ENCODE measurements at regions not wholly inside any gene's neighbourhood (a gene's known extent, or its start where the extent isn't known, plus 50 kb on each side); places are given as distances from the start of the nearest gene placed in this dataset.
"Not testable (repeated sequence)": the region's sequence is repeated elsewhere in the genome, so short reads cannot be mapped to it uniquely, and the experiment has no call there.

- Histone ChIP-seq H3K4ac (ENCODE audit: low read length) (no peak overlapping the region), H2AFZ (ENCODE audit: low read length) (no peak overlapping the region), H4K8ac (ENCODE audit: low read depth, low read length) (no peak overlapping the region), H2BK12ac (ENCODE audit: low read length) (no peak overlapping the region), H3K4me2 (ENCODE audit: insufficient read depth, low read length, poor library complexity, severe bottlenecking) (no peak overlapping the region), H2AK5ac (ENCODE audit: low read depth, low read length) (no peak overlapping the region), H3K23ac (ENCODE audit: low read depth, low read length, poor library complexity) (no peak overlapping the region), H2BK15ac (ENCODE audit: low read length) (no peak overlapping the region), H3K36me3 (replicated peaks in 1 of 2; ENCODE audit: control insufficient read depth in 2 of 2, insufficient read depth in 2 of 2, low read length in 2 of 2) (no peaks in the 10 kb centered on the region), H3K27me3 (ENCODE audit: control insufficient read depth in 3 of 3, insufficient read depth in 3 of 3, low read depth in 1 of 3, low read length in 3 of 3) (peaks cover 0 to 2% (median 0%) of the 10 kb centered on the region in 3 experiments), H3K18ac (ENCODE audit: low read length) (no peak overlapping the region), H3K14ac (ENCODE audit: low read length) (no peak overlapping the region), H2BK120ac (ENCODE audit: low read depth, low read length) (no peak overlapping the region), H2BK5ac (ENCODE audit: low read length) (no peak overlapping the region), H3K4me3 (ENCODE audit: low read length in 2 of 2) (no peak overlapping the region), H4K91ac (ENCODE audit: low read depth, low read length, poor library complexity) (no peak overlapping the region), H3K9me3 (replicated peaks in 1 of 2; ENCODE audit: control insufficient read depth in 2 of 2, insufficient read depth in 1 of 2, low read depth in 1 of 2, low read length in 2 of 2) (no peaks in the 10 kb centered on the region), H3K4me1 (ENCODE audit: control insufficient read depth in 2 of 2, insufficient read depth in 1 of 2, low read depth in 1 of 2, low read length in 2 of 2) (peaks cover 2 to 7% of the 10 kb centered on the region in 2 donors), H3K9ac (ENCODE audit: low read depth, low read length, poor library complexity) (no peak overlapping the region), H3K79me1 (ENCODE audit: low read depth, low read length) (no peaks in the 10 kb centered on the region), H3K27ac (replicated peaks; ENCODE audit: low read length) (no peak overlapping the region)
- no peak for DNase-seq (ENCODE audit: low spot score)
- no CpG with 5 or more reads among the region's 2 CpGs for WGBS, 2 donors (ENCODE audit: extremely low coverage in 2 of 2, insufficient read length in 2 of 2, insufficient replicate concordance in 1 of 2)
Observed at GRCh38 chr4:87916626-87917025, 58.9 kb upstream of the SPP1 start.

GRCh38 chr4:87917911-87918310, 57.6 kb upstream of the SPP1 start:
- no CpG with 5 or more reads among the region's 5 CpGs for WGBS, 2 donors (ENCODE audit: extremely low coverage in 2 of 2, insufficient read length in 2 of 2, insufficient replicate concordance in 1 of 2)
- H4K91ac ChIP-seq (ENCODE audit: low read depth, low read length, poor library complexity); H2BK12ac ChIP-seq (ENCODE audit: low read length); H2BK5ac ChIP-seq (ENCODE audit: low read length); H4K8ac ChIP-seq (ENCODE audit: low read depth, low read length); H3K4me2 ChIP-seq (ENCODE audit: insufficient read depth, low read length, poor library complexity, severe bottlenecking); DNase-seq (ENCODE audit: low spot score); H3K27me3 ChIP-seq (ENCODE audit: control insufficient read depth in 3 of 3, insufficient read depth in 3 of 3, low read depth in 1 of 3, low read length in 3 of 3); H2BK120ac ChIP-seq (ENCODE audit: low read depth, low read length); H2BK15ac ChIP-seq (ENCODE audit: low read length); H3K36me3 ChIP-seq (replicated peaks in 1 of 2; ENCODE audit: control insufficient read depth in 2 of 2, insufficient read depth in 2 of 2, low read length in 2 of 2); H3K4me1 ChIP-seq (ENCODE audit: control insufficient read depth in 2 of 2, insufficient read depth in 1 of 2, low read depth in 1 of 2, low read length in 2 of 2); H3K79me1 ChIP-seq (ENCODE audit: low read depth, low read length); H3K27ac ChIP-seq (replicated peaks; ENCODE audit: low read length); H3K9me3 ChIP-seq (replicated peaks in 1 of 2; ENCODE audit: control insufficient read depth in 2 of 2, insufficient read depth in 1 of 2, low read depth in 1 of 2, low read length in 2 of 2); H3K4me3 ChIP-seq (ENCODE audit: low read length in 2 of 2); H2AK5ac ChIP-seq (ENCODE audit: low read depth, low read length); H2AFZ ChIP-seq (ENCODE audit: low read length); H3K9ac ChIP-seq (ENCODE audit: low read depth, low read length, poor library complexity); H3K14ac ChIP-seq (ENCODE audit: low read length); H3K4ac ChIP-seq (ENCODE audit: low read length); H3K18ac ChIP-seq (ENCODE audit: low read length); H3K23ac ChIP-seq (ENCODE audit: low read depth, low read length, poor library complexity): not testable (repeated sequence)

DNA sequence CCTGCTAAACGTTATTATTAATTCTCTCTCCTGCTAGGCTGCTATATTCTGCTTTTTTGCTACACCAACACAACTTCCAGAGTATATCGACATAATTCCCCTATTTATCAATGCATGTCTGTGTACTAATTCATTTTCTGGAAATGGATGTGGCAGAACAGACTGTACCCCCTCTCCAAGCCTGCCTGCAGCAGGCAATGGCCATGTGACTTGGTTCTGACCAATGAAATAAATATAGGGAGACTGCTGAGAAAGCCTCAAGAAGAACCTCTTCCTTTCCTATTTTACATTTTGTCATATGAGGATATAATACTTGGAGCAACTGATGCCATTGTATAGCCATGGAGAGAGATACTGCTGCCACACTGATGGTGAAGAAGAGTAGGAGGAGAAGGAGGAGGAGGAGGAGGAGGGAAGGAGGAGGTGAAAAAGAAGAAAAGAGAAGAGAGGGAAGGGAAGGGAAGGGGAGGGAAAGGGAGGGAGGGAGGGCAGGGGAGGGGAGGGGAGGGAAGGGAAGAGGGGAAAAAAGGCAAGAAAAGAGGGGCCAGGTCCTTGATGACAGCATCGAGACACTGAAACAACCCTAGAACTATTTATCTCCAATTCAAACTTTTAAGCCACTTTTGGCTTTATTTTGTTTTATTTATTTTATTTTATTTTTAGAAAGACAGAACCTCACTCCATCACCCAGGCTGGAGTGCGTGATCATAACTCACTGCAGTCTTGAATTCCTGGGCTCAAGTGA, 57.0 kb upstream of the SPP1 start:
- Histone ChIP-seq H2BK15ac (ENCODE audit: low read length) (no peak overlapping the region), H3K36me3 (replicated peaks in 1 of 2; ENCODE audit: control insufficient read depth in 2 of 2, insufficient read depth in 2 of 2, low read length in 2 of 2) (no peaks in the 10 kb centered on the region), H3K23ac (ENCODE audit: low read depth, low read length, poor library complexity) (no peak overlapping the region), H3K4me1 (ENCODE audit: control insufficient read depth in 2 of 2, insufficient read depth in 1 of 2, low read depth in 1 of 2, low read length in 2 of 2) (peaks cover 0 to 2% of the 10 kb centered on the region in 2 donors), H2AFZ (ENCODE audit: low read length) (no peak overlapping the region), H3K4ac (ENCODE audit: low read length) (no peak overlapping the region), H3K18ac (ENCODE audit: low read length) (no peak overlapping the region), H4K8ac (ENCODE audit: low read depth, low read length) (no peak overlapping the region), H3K14ac (ENCODE audit: low read length) (no peak overlapping the region), H3K9ac (ENCODE audit: low read depth, low read length, poor library complexity) (no peak overlapping the region), H3K4me3 (ENCODE audit: low read length in 2 of 2) (no peak overlapping the region), H3K27ac (replicated peaks; ENCODE audit: low read length) (no peak overlapping the region), H3K79me1 (ENCODE audit: low read depth, low read length) (no peaks in the 10 kb centered on the region), H3K9me3 (replicated peaks in 1 of 2; ENCODE audit: control insufficient read depth in 2 of 2, insufficient read depth in 1 of 2, low read depth in 1 of 2, low read length in 2 of 2) (no peaks in the 10 kb centered on the region), H2BK12ac (ENCODE audit: low read length) (no peak overlapping the region), H3K27me3 (ENCODE audit: control insufficient read depth in 3 of 3, insufficient read depth in 3 of 3, low read depth in 1 of 3, low read length in 3 of 3) (peaks cover 0 to 6% (median 0%) of the 10 kb centered on the region in 3 experiments), H2BK120ac (ENCODE audit: low read depth, low read length) (no peak overlapping the region), H3K4me2 (ENCODE audit: insufficient read depth, low read length, poor library complexity, severe bottlenecking) (no peak overlapping the region), H2AK5ac (ENCODE audit: low read depth, low read length) (no peak overlapping the region), H4K91ac (ENCODE audit: low read depth, low read length, poor library complexity) (no peak overlapping the region), H2BK5ac (ENCODE audit: low read length) (no peak overlapping the region)
- WGBS, 2 donors (ENCODE audit: extremely low coverage in 2 of 2, insufficient read length in 2 of 2, insufficient replicate concordance in 1 of 2), result no CpG with 5 or more reads among the region's 4 CpGs
- DNase-seq (ENCODE audit: low spot score), result no peak

DNA sequence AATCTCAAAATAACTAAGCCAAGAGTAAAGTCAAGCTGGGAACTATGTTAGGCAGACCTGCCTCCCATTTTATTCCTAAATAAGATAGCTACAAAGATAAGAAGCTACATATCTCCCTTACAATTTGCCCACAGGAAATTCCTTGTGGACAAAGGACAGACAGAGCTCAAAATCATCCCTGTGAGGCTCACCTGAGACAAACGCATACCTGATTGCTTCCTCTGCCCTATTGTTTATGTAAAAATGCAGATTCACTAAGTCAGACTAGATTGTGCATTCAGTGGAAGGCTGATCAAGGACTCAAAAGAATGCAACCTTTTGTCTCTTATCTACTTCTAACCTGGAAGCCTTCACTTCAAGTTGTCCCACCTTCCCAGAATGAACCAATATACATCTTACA, 56.2 kb upstream of the SPP1 start:
- H2BK120ac ChIP-seq (ENCODE audit: low read depth, low read length); H3K79me1 ChIP-seq (ENCODE audit: low read depth, low read length); H3K36me3 ChIP-seq (replicated peaks in 1 of 2; ENCODE audit: control insufficient read depth in 2 of 2, insufficient read depth in 2 of 2, low read length in 2 of 2); H3K18ac ChIP-seq (ENCODE audit: low read length); H4K8ac ChIP-seq (ENCODE audit: low read depth, low read length); H3K4me1 ChIP-seq (ENCODE audit: control insufficient read depth in 2 of 2, insufficient read depth in 1 of 2, low read depth in 1 of 2, low read length in 2 of 2); H2BK5ac ChIP-seq (ENCODE audit: low read length); H3K4me3 ChIP-seq (ENCODE audit: low read length in 2 of 2); H2BK15ac ChIP-seq (ENCODE audit: low read length); H3K23ac ChIP-seq (ENCODE audit: low read depth, low read length, poor library complexity); H3K4ac ChIP-seq (ENCODE audit: low read length); H3K9me3 ChIP-seq (replicated peaks in 1 of 2; ENCODE audit: control insufficient read depth in 2 of 2, insufficient read depth in 1 of 2, low read depth in 1 of 2, low read length in 2 of 2); H3K27ac ChIP-seq (replicated peaks; ENCODE audit: low read length); H2AK5ac ChIP-seq (ENCODE audit: low read depth, low read length); H2AFZ ChIP-seq (ENCODE audit: low read length); H3K4me2 ChIP-seq (ENCODE audit: insufficient read depth, low read length, poor library complexity, severe bottlenecking); H2BK12ac ChIP-seq (ENCODE audit: low read length); DNase-seq (ENCODE audit: low spot score); H3K27me3 ChIP-seq (ENCODE audit: control insufficient read depth in 3 of 3, insufficient read depth in 3 of 3, low read depth in 1 of 3, low read length in 3 of 3); H3K14ac ChIP-seq (ENCODE audit: low read length); H3K9ac ChIP-seq (ENCODE audit: low read depth, low read length, poor library complexity); H4K91ac ChIP-seq (ENCODE audit: low read depth, low read length, poor library complexity): not testable (repeated sequence)
- no CpG with 5 or more reads among the region's 1 CpG for WGBS, 2 donors (ENCODE audit: extremely low coverage in 2 of 2, insufficient read length in 2 of 2, insufficient replicate concordance in 1 of 2)
